ENCODE measurements at regions not wholly inside any gene's neighbourhood (a gene's known extent, or its start where the extent isn't known, plus 50 kb on each side); places are given as distances from the start of the nearest gene placed in this dataset.

- DNase-seq (ENCODE audit: low spot score): no peak
These were observed 220.6 kb upstream of the RPL34 start for GRCh38 chr4:108399610-108400265.

GRCh38 chr4:108398836-108399235 lies 221.5 kb upstream of the RPL34 start:
- no peak for DNase-seq (ENCODE audit: low spot score)

GRCh38 chr4:108398316-108398715 lies 222.1 kb upstream of the RPL34 start:
- peak; percentile 95 for DNase-seq (ENCODE audit: low spot score)

DNA sequence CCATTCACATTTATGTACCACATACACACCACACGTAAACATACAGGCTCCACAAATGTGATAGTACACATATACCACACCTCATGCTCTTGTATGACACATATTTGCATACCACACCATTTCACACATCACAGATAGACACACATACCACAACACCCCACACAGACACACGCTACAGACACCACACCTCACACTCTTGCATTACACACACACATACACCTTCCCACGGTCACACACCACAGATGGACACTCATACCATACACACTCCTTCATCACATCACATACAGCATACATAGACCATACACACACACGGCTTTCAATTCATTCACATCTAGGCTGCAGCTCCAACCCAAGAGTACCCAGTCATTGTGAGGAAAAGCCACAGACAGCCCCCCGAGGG lies 222.5 kb upstream of the RPL34 start:
- DNase-seq (ENCODE audit: low spot score): no peak

DNA sequence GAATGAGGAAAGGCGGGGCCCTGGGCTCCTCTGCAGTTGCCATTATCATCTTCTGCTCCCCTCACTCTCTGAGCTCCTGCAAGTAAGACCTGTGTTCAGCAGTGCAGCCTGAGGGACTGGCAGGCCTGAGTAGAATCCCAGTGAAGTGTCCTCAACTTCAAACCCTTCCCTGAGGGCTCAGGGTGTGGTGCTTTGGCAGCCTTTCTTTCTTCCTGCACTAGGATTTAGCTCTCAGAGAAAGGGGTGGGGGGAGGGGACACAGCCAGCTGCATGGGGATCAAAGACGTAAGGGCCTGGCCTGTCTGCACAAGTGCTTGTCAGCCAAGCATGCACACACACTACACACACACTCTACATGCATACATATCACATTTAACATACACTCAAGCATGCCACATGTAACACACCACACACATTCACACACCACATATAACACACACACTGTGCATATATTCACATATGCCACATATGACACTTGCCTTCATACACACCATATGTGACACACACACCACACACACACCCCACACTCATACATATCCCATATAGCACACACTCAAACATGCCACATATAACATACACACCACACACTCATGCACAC lies 223.4 kb upstream of the RPL34 start:
- DNase-seq (ENCODE audit: low spot score): no peak

GRCh38 chr4:108395786-108396185 lies 224.6 kb upstream of the RPL34 start:
- DNase-seq (ENCODE audit: low spot score): no peak

GRCh38 chr4:108393890-108394472 lies 225.2 kb upstream of the LEF1 start:
- DNase-seq (ENCODE audit: low spot score): peak; percentile 30

GRCh38 chr4:108391701-108392455 lies 223.1 kb upstream of the LEF1 start:
- no peak for DNase-seq (ENCODE audit: low spot score)

- DNase-seq (ENCODE audit: low spot score): peak; percentile 59
These were observed 216.3 kb upstream of the LEF1 start for GRCh38 chr4:108385076-108385475.

- DNase-seq (ENCODE audit: low spot score): peak; percentile 37
These were observed 215.8 kb upstream of the LEF1 start for GRCh38 chr4:108384544-108384943.

DNA sequence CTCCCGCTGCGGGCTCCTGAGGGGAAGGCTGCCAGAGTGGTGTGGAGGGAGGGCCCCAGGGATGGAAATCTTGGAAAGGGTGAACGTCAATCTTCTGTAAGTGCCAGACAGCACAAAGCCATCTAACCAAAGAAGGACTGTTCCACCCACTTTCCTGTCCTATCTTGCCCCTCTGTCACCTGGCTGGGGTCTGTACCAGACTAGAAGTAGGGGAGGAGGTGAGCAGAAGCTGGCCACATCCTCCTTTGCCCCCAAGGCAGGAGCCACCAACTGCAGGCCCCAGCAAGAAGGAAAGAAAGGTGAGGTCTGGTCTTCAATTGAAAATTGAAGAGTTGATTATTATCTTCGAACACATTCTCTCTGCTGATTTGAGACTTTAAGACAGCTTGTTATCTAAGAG lies 214.4 kb upstream of the LEF1 start:
- DNase-seq (ENCODE audit: low spot score): no peak

GRCh38 chr4:108382751-108383150 lies 214.0 kb upstream of the LEF1 start:
- DNase-seq (ENCODE audit: low spot score): no peak

DNA sequence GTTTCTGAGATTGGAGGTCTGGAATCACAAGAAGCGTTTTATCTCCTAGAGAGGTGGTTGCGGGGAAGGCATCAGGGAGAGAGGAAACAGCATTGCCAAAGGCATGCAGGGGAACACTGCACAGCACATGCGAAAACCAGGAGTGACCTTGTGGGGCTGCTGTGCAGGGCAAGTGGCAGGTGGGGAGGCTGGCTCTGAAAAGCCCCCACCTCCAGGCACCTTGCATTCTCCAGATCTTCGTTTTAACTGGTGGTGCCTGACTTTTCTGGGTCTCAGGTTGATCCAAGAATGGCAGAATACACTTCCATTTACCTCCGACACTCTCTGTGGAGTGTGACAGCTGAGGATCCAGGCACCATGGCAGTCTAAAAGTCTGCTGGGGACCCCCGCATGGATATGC lies 209.4 kb upstream of the LEF1 start:
- DNase-seq (ENCODE audit: low spot score): no peak

DNA sequence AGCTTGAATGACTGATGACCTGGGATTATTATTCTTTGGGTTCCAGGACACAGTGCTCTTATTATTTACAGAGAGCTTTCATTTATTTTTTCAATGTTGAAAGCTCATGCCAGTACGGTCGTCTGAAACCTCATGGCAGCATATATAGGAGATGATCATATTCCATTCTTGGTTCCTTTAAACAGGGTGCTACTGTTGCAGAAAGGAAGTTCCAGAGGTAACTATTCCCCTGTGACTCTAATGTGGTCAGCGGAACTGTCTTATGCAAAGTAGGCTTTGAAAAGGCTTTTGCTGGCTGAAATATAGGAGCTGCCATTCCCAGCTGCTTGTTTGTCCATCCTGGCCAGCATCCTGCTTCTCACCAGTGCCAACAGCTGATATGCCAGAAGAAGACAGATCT lies 208.3 kb upstream of the LEF1 start:
- DNase-seq (ENCODE audit: low spot score): no peak

GRCh38 chr4:108375434-108375833 lies 206.7 kb upstream of the LEF1 start:
- no peak for DNase-seq (ENCODE audit: low spot score)

- DNase-seq (ENCODE audit: low spot score): no peak
These were observed 203.9 kb upstream of the LEF1 start for GRCh38 chr4:108372681-108373080.

- DNase-seq (ENCODE audit: low spot score): no peak
These were observed 202.6 kb upstream of the LEF1 start for GRCh38 chr4:108371282-108371681.

DNA sequence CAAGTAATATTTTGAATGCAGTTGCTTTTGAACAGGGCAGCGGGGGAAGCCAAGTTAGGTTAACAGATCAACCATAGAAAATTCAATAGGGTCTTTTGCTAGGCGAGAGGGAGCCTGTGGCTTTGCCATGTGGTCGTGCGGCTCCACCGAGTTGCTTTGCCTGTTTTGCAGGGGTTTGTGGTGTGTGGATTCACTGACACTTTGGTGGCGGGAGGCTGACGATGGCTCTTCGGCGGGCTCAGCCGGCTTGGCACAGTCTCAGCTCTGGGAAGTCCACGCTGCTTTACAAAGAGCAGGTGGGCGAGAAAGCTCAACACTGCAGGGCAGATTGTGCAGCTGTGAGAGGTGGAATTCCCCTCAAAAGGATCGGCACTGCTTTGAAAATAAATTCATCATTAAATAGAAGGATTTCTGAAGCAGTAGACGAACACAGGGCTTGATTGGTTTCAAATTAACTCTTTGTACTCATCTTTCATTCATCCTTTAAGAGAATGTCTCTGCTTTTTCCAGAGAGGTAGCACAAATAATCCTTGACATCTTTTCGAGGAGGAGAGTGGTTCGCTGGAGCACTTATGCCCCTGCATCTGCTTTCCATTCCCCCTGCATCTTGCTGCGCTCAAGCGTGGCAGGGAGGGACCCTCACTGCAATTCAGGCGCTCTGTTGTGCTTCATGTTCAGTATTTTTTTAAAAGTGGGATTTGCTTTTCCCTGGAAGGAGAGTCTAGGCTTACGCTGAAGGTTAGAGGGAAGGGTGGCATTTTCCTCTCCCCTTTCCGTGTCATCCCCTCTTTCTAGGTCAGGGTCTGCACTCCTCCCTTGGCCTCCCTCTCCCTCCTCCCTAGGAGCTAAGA lies 201.8 kb upstream of the LEF1 start:
- DNase-seq (ENCODE audit: low spot score): no peak

DNA sequence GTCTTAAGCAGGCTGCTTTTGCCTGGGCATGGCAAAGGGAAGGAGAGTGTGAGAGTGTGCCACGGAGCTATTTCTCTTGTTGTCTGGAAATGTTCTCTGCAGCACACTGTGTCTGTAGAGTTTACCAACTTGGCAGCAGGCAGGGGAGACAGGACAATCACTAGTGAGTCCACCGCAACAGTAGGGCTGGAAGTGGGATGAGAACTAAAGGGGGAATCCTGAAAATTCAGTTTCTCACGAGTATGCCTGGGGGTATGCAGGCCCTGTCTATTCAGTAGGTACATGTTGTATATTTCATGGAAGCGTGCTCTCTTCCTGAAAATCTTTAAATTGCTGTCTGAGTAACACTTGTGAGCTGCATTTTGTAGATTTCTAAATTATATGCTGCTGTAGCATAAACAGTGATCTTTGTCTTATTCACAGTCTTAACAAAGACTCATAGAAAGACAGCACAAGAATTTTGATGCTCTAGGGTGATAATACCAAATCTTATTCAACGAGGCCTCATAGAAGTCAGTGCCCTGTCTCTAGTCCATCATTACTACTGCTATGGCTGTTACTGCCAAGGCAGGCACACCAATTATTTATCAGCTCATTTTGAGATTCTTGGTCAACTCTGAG lies 200.4 kb upstream of the LEF1 start:
- no peak for DNase-seq (ENCODE audit: low spot score)

GRCh38 chr4:108367751-108368150 lies 199.0 kb upstream of the LEF1 start:
- DNase-seq (ENCODE audit: low spot score): no peak

DNA sequence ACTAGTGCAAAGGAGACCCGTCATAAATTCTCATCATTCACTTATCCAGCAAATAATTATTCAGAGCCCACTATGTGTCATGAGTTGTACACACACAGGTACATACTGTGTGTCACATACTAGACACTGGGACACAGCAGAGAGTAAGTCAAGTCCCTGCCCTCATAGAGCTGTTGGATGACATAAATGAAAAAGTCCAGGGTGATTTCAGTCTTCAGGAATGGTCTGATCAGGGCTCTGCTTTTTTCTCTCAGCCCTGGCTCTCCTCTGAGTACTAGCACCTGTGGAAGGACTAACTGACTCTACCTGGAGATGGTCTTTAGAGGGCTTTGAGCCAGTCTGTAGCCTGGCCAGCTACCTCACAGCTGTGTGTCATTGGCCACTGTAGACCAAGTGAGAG lies 198.0 kb upstream of the LEF1 start:
- peak; percentile 4 for DNase-seq (ENCODE audit: low spot score)

DNA sequence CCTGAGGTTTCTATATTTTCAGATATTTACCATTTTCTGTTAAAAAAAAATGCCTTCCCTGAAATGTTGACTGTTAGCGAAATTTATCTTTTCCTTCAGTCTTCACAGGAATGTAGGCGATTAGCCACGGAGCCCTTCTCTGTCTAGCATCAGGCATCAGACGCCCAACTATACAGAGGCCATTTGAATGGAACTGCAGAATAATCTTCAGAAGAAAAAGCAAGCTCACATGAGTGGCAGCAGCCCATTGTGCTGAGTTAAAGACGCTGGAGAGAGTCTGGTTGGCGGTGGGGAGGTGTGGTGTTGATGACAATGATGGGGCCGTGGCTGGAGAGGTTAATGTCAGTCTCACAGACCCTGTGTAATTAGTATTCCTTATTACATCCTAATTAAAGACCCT lies 196.8 kb upstream of the LEF1 start:
- DNase-seq (ENCODE audit: low spot score): no peak
